Right atrium auricular region (tissue), 2 donors: ENCODE measurements at regions not wholly inside any gene's neighbourhood (a gene's known extent, or its start where the extent isn't known, plus 50 kb on each side); places are given as distances from the start of the nearest gene placed in this dataset.

Source experiments
- DNase-seq: peaks from one replicate; pipeline ENCODE4 v3.0.0-alpha.2; 2019; ENCODE audit warnings: low spot score
- H3K27ac ChIP-seq, 2 donors: fragments of 200-600 bp; sonication (generic); 1 replicate in 1 of 2; 2 replicates in 1 of 2; pipeline ENCODE4 v1.5.1; 2016 to 2019
- H3K27me3 ChIP-seq, 2 donors: fragments of 200-600 bp; sonication (generic); one replicate each; pipeline versions ENCODE4 v1.5.1 to v1.6.0; 2017 to 2019
- H3K36me3 ChIP-seq: fragments of 200-600 bp; sonication (generic); one replicate; pipeline ENCODE4 v1.5.1; 2016
- H3K4me1 ChIP-seq, 2 donors: fragments of 200-600 bp; sonication (generic); one replicate each; pipeline versions ENCODE4 v1.5.1 to v1.6.0; 2017 to 2019
- H3K4me3 ChIP-seq, 2 donors: fragments of 200-600 bp; sonication (generic); 1 replicate in 1 of 2; 2 replicates in 1 of 2; pipeline ENCODE4 v1.5.1; 2017 to 2019; ENCODE audit warnings: mild to moderate bottlenecking in 1 of 2, moderate library complexity in 1 of 2
- H3K9me3 ChIP-seq, 2 donors: fragments of 200-600 bp; sonication (generic); one replicate each; pipeline ENCODE4 v1.5.1; 2019
- TF ChIP-seq, protein P1 (sequence below), 2 donors: fragments of 200-600 bp; sonication (generic); IDR thresholded peaks; one replicate each; pipeline ENCODE4 v1.5.1; 2019; ENCODE audit warnings: antibody characterized with exemption in 2 of 2

DNA sequence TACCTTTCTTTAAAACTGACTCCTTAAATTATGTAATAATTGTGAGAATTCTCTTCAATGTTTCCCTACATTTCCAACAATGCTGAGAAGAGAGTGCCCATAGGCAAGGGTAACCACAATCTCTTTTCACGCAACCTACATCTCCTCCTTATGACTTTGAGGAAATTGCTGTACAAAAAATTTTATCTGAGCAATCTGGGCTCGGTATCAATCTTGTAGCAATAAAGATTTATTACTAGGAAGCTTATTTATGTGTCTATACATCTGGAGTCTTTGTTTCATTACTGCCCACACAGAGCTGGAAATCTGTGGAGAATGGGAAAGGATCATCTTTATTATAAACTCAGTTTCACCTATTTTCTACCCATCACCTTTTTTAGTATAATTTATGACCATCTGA, 913.8 kb upstream of the SORCS1 start:
- no peaks in the 10 kb centered on the region for H3K9me3 ChIP-seq
- no peaks in the 10 kb centered on the region for H3K36me3 ChIP-seq
- no peaks in the 10 kb centered on the region for H3K4me1 ChIP-seq
- DNase-seq, result no peak
- TF ChIP-seq, protein P1, sequence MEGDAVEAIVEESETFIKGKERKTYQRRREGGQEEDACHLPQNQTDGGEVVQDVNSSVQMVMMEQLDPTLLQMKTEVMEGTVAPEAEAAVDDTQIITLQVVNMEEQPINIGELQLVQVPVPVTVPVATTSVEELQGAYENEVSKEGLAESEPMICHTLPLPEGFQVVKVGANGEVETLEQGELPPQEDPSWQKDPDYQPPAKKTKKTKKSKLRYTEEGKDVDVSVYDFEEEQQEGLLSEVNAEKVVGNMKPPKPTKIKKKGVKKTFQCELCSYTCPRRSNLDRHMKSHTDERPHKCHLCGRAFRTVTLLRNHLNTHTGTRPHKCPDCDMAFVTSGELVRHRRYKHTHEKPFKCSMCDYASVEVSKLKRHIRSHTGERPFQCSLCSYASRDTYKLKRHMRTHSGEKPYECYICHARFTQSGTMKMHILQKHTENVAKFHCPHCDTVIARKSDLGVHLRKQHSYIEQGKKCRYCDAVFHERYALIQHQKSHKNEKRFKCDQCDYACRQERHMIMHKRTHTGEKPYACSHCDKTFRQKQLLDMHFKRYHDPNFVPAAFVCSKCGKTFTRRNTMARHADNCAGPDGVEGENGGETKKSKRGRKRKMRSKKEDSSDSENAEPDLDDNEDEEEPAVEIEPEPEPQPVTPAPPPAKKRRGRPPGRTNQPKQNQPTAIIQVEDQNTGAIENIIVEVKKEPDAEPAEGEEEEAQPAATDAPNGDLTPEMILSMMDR (IDR thresholded peaks at IDR 0.05), result no peak
- no peaks in the 10 kb centered on the region for H3K27me3 ChIP-seq
- H3K27ac ChIP-seq, result no peak overlapping the region
- H3K4me3 ChIP-seq, result no peak overlapping the region

DNA sequence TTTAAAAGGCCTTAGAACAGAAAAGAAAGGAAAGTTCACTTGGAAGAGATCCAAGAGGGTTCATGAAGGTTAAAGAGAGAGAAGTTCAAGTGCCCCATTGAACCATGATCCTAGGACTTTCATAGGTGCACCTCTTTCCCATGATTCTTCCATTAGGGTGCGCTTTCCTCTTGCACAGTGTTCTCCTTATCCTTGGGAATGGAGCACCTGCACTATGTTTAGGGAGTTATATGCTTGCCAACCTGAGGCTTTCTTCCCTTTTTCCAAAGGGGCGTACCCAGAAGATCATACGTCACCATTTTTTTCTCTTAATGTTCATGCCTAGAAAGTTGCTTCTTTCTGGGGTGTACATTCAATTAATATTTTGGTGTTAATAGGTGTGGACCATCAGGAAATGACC, 908.0 kb upstream of the SORCS1 start:
- Histone ChIP-seq H3K9me3 (no peaks in the 10 kb centered on the region), H3K4me3 (no peak overlapping the region), H3K27ac (no peak overlapping the region), H3K27me3 (no peaks in the 10 kb centered on the region), H3K4me1 (no peaks in the 10 kb centered on the region), H3K36me3 (no peaks in the 10 kb centered on the region)
- TF ChIP-seq, protein P1 (IDR thresholded peaks at IDR 0.05), result no peak
- DNase-seq, result no peak

DNA sequence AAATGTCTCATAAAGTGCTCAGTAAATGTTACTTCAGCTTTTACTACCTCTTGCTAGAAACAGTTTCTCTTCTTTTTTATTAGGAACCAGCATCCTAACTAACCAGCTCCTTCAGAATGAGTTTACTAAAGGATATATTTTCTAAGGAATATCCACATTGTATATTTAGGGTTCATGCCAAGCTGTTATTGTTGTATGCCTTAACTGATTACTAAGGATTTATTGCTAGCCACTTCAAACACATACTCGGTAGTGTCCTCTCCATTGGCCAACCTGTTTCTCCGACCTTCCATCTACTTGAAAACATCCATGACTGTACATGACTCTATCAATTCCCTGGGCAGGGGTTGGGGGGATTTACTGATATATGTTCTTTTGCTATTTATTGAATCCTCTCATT, 906.3 kb upstream of the SORCS1 start:
- Histone ChIP-seq H3K4me3 (no peak overlapping the region), H3K4me1 (no peaks in the 10 kb centered on the region), H3K36me3 (no peaks in the 10 kb centered on the region), H3K27ac (no peak overlapping the region), H3K9me3 (no peaks in the 10 kb centered on the region), H3K27me3 (no peaks in the 10 kb centered on the region)
- TF ChIP-seq, protein P1 (IDR thresholded peaks at IDR 0.05), result no peak
- DNase-seq, result no peak

DNA sequence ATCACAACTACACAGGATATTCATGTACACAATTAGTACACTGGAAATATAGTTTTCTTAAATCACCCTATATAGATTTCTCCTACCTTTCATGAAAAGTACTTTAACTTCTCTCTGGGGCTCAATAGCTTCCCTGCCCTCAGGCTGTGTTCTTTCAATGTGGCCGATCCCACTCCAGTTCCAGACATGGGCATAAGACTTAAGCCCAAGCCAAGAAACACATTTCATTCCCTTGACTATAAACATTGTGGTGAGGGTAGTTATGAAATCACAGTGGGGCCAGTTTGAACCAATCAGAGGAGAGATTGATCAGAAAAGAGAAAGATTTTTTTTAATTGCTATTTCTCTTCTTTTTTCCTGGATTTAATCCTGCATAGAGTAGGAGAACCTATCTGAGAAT, 904.6 kb upstream of the SORCS1 start:
- no peaks in the 10 kb centered on the region for H3K4me1 ChIP-seq
- H3K27me3 ChIP-seq, result no peaks in the 10 kb centered on the region
- no peak for DNase-seq
- H3K4me3 ChIP-seq, result no peak overlapping the region
- H3K27ac ChIP-seq, result no peak overlapping the region
- no peaks in the 10 kb centered on the region for H3K9me3 ChIP-seq
- no peaks in the 10 kb centered on the region for H3K36me3 ChIP-seq
- TF ChIP-seq, protein P1 (IDR thresholded peaks at IDR 0.05), result no peak

DNA sequence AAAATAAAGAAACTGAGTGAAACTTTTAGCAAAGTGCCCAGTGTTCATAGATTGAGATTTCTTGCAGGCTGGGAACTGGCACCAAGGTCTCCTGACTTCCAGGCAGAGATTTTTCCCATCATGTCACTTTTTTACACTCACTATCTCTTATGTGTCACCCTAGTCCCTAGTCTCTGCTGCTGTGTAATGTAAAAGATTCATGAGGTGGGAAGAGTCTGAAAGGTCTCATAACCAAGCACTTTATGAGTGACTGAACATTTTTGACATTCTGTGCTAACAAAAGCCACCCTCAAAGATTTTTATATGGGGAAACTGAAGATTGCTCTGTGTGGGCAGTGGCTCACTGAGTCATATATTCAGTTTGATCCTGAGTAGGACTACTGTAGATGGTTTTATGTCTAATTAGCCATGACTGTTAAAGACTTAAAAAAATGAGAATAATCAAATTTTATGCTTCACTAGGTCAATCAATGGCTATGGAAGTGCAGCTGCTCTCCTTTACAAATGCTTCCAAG, 900.3 kb upstream of the SORCS1 start:
- no peak for DNase-seq
- TF ChIP-seq, protein P1 (IDR thresholded peaks at IDR 0.05), result no peak
- no peak overlapping the region for H3K4me3 ChIP-seq
- no peaks in the 10 kb centered on the region for H3K36me3 ChIP-seq
- H3K27me3 ChIP-seq, result no peaks in the 10 kb centered on the region
- no peak overlapping the region for H3K27ac ChIP-seq
- H3K4me1 ChIP-seq, result no peaks in the 10 kb centered on the region
- no peaks in the 10 kb centered on the region for H3K9me3 ChIP-seq

DNA sequence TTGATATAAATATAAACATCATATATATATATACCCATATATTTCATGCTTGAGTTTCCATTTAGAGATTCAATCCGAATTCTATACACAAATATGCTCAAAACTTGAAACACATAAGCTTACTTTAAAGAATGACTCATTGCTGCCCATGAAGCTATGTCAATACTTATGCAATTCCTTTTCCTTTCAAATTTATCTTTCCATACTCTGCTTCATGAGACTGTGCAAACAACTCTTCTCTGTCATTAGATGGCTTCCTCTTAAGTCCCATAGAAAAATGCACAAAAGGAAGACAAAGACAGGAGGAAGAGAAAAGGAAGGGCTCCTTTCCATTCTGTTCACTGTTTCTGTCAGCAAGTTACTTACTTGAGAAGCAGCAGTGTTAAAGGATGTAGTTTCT, 895.7 kb upstream of the SORCS1 start:
- H3K27ac ChIP-seq, result no peak overlapping the region
- no peaks in the 10 kb centered on the region for H3K9me3 ChIP-seq
- no peaks in the 10 kb centered on the region for H3K4me1 ChIP-seq
- H3K36me3 ChIP-seq, result no peaks in the 10 kb centered on the region
- TF ChIP-seq, protein P1 (IDR thresholded peaks at IDR 0.05), result no peak
- no peak overlapping the region for H3K4me3 ChIP-seq
- H3K27me3 ChIP-seq, result no peaks in the 10 kb centered on the region
- DNase-seq, result no peak
